Heart right ventricle (tissue), 16 donors: ENCODE measurements at regions not wholly inside any gene's neighbourhood (a gene's known extent, or its start where the extent isn't known, plus 50 kb on each side); places are given as distances from the start of the nearest gene placed in this dataset.

Experiments used
- ATAC-seq, 8 donors: fragments of 200-7000 bp; cut with Tn5 transposase; one replicate each; pipeline ENCODE4 v1.9.1; 2020; ENCODE audit warnings: mild to moderate bottlenecking in 8 of 8, moderate library complexity in 8 of 8, moderate number of reproducible peaks in 1 of 8
- DNase-seq, 2 donors: peaks; one replicate each; pipeline ENCODE4 v3.0.0-alpha.2; 2020
- H3K27ac ChIP-seq, 10 donors: fragments of 200-600 bp; sonication (generic) in 2 of 10; one replicate each; pipeline versions ENCODE4 v1.5.0 to v1.8.0; 2020 to 2022; ENCODE audit warnings: mild to moderate bottlenecking in 3 of 10
- H3K27me3 ChIP-seq, 7 donors: fragments of 200-600 bp; one replicate each; pipeline ENCODE4 v1.8.0; 2021 to 2022; ENCODE audit warnings: mild to moderate bottlenecking in 2 of 7
- H3K36me3 ChIP-seq, 9 donors: fragments of 200-600 bp; sonication (generic) in 1 of 9; one replicate each; pipeline versions ENCODE4 v1.5.0 to v1.8.0; 2020 to 2022; ENCODE audit warnings: mild to moderate bottlenecking in 2 of 9
- H3K4me1 ChIP-seq, 9 donors: fragments of 200-600 bp; sonication (generic) in 1 of 9; one replicate each; pipeline versions ENCODE4 v1.5.0 to v1.8.0; 2020 to 2022; ENCODE audit warnings: mild to moderate bottlenecking in 4 of 9
- H3K4me3 ChIP-seq, 10 donors: fragments of 200-600 bp; sonication (generic) in 2 of 10; one replicate each; pipeline versions ENCODE4 v1.5.0 to v1.8.0; 2020 to 2022; ENCODE audit warnings: mild to moderate bottlenecking in 7 of 10, moderate library complexity in 2 of 10
- H3K9me3 ChIP-seq, 11 donors: fragments of 200-600 bp in 10 of 11; sonication (generic) in 2 of 11; one replicate each; pipeline versions ENCODE4 v1.5.0 to v1.8.0; 2013 to 2022; ENCODE audit warnings: mild to moderate bottlenecking in 2 of 11, control low read depth in 1 of 11, moderate library complexity in 1 of 11
- WGBS, 2 donors: extraction: QIAGEN DNeasy Blood & Tissue Kit; methylation state at CpG; one replicate each; pipeline ENCODE4 v1.1.7; 2013; ENCODE audit warnings: inconsistent platforms in 1 of 2; 5-methylcytosine and 5-hydroxymethylcytosine counted together
- intact Hi-C, 10 donors: fragments of 100-400 bp; cut with DNase I; formaldehyde crosslinking; loops; one replicate each; pipeline versions ENCODE4 v1.11.1 to v1.14.2; 2022
- TF ChIP-seq, protein P1 (sequence below), 9 donors: fragments of 200-600 bp; sonication (generic) in 2 of 9; IDR thresholded peaks; one replicate each; pipeline versions ENCODE4 v1.5.0 to v1.8.0; 2021 to 2022; ENCODE audit warnings: antibody characterized with exemption in 9 of 9, mild to moderate bottlenecking in 5 of 9, moderate library complexity in 1 of 9
- donor health status: Arrhythmogenic right ventricular cardiomyopathy.
- donor health status: ischemic (EF 13 %, LVEDD 7.1; RV severe dilation, severe dysfunction).
- donor health status: healthy with polysubstance abuse.
- donor health status: DM: no; HTN: yes; CAD: no.
- donor health status: DM: no; HTN: no; CAD: no.
- donor health status: ischemic (EF 25% LVEDD 6.9; RV normal size, moderate dysfunction).
- donor health status: ischemic (EF 25% LVEDD 5.7; RV mildly dilated, moderate dysfunction).
- donor health status: healthy.
- donor health status: DM: yes; HTN: yes; CAD: no.
- donor health status: Ischemic cardiomyopathy.
- donor health status: ischemic (EF 35%, LVEDD 5.7; RV mildly dilated, moderate dysfunction).
- donor health status: nonischemic (EF 11% LVEDD 7.7; RV severe dilation, severe dysfunction).
- donor health status: DM: yes; HTN: yes; CAD: no.
- donor health status: PGD.
- donor health status: ischemic (EF 29% LVEDD 5.4; RV normal size, mild dysfunction).
- donor health status: nonischemic (EF 23%, LVEDD 6.1; RV moderate dilation, normal function).

GRCh38 chr3:73291541-73291940 lies 230.1 kb downstream of the EBLN2 start:
- H3K4me1 ChIP-seq = no peaks in the 10 kb centered on the region

DNA sequence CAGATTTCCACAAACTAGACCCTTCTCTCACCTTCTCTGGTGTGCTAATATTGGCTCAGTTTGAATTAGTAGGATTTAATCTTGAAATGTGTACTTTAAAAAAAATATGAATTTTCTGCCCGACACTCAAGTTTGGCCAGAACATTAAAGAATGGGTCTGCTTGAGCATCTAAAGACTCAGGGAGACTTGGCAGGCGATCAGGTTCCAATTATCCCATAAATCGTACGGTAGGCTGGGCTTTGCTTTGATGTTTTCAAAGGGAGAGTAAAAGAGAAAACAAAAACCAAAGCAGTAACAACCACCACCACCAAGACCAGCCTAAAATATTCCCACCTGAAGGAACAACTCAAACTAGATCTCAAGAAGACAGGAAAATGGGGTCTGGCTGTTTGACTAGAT lies 230.8 kb downstream of the EBLN2 start:
- H3K27ac ChIP-seq = no peak overlapping the region
- TF ChIP-seq, protein P1, sequence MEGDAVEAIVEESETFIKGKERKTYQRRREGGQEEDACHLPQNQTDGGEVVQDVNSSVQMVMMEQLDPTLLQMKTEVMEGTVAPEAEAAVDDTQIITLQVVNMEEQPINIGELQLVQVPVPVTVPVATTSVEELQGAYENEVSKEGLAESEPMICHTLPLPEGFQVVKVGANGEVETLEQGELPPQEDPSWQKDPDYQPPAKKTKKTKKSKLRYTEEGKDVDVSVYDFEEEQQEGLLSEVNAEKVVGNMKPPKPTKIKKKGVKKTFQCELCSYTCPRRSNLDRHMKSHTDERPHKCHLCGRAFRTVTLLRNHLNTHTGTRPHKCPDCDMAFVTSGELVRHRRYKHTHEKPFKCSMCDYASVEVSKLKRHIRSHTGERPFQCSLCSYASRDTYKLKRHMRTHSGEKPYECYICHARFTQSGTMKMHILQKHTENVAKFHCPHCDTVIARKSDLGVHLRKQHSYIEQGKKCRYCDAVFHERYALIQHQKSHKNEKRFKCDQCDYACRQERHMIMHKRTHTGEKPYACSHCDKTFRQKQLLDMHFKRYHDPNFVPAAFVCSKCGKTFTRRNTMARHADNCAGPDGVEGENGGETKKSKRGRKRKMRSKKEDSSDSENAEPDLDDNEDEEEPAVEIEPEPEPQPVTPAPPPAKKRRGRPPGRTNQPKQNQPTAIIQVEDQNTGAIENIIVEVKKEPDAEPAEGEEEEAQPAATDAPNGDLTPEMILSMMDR (IDR thresholded peaks at IDR 0.05) = no peak
- H3K4me3 ChIP-seq = no peak overlapping the region
- 71 to 79% methylated on average over 4 of the region's 4 CpGs for WGBS, 2 donors
- intact Hi-C loops = no loop called here
- H3K27me3 ChIP-seq = no peaks in the 10 kb centered on the region
- ATAC-seq (no peak), DNase-seq (no peak)
- no peaks in the 10 kb centered on the region for H3K36me3 ChIP-seq
- no peaks in the 10 kb centered on the region for H3K4me1 ChIP-seq
- no peaks in the 10 kb centered on the region for H3K9me3 ChIP-seq

More at GRCh38 chr3:73291541-73291940, 230.1 kb downstream of the EBLN2 start:
- 72% methylated on average over 7 of the region's 7 CpGs for WGBS, 2 donors
- Histone ChIP-seq H3K4me3 (no peak overlapping the region), H3K27ac (no peak overlapping the region), H3K27me3 (no peaks in the 10 kb centered on the region), H3K9me3 (no peaks in the 10 kb centered on the region), H3K36me3 (no peaks in the 10 kb centered on the region)
- DNase-seq (no peak), ATAC-seq (no peak)
- intact Hi-C loops = no loop called here
- TF ChIP-seq, protein P1 (IDR thresholded peaks at IDR 0.05) = no peak

DNA sequence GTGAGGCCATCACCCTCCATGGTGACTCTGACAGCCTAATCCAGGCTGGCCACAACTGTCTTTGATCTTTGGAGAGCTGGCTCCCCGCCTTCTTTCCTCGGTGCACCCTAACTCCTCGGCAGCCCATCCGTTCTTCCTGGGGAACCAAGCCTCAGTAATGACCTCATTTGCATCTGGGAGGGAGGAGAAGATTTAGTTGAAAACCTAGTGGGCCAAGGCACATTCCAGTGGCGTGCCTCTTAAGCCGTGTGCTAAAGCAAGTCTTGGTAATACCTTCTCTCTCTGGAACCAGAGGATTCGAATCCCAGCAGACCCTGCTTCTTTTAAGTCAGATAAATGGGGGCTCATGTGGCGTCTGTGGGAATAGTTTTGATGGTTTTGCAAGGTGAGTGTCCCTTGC lies 233.1 kb downstream of the EBLN2 start:
- intact Hi-C loops = no loop called here
- H3K4me1 ChIP-seq = no peaks in the 10 kb centered on the region
- H3K4me3 ChIP-seq = no peak overlapping the region
- DNase-seq = no peak
- no peaks in the 10 kb centered on the region for H3K36me3 ChIP-seq
- no peak overlapping the region for H3K27ac ChIP-seq
- TF ChIP-seq, protein P1 (IDR thresholded peaks at IDR 0.05) = no peak
- ATAC-seq = no peak
- 59% methylated on average over 8 of the region's 8 CpGs for WGBS, 2 donors
- H3K9me3 ChIP-seq = no peaks in the 10 kb centered on the region
- H3K27me3 ChIP-seq = no peaks in the 10 kb centered on the region

GRCh38 chr3:73295876-73296635 lies 234.6 kb downstream of the EBLN2 start:
- H3K4me3 ChIP-seq = no peak overlapping the region
- 81 to 86% methylated on average over 9 of the region's 9 CpGs for WGBS, 2 donors
- H3K27me3 ChIP-seq = no peaks in the 10 kb centered on the region
- no peak for DNase-seq
- H3K9me3 ChIP-seq = no peaks in the 10 kb centered on the region
- no peaks in the 10 kb centered on the region for H3K4me1 ChIP-seq
- TF ChIP-seq, protein P1 (IDR thresholded peaks at IDR 0.05) = no peak
- ATAC-seq = no peak
- no peak overlapping the region for H3K27ac ChIP-seq
- intact Hi-C loops = no loop called here
- H3K36me3 ChIP-seq = no peaks in the 10 kb centered on the region
